Breast epithelium (tissue), 3 donors: ENCODE measurements at regions not wholly inside any gene's neighbourhood (a gene's known extent, or its start where the extent isn't known, plus 50 kb on each side); places are given as distances from the start of the nearest gene placed in this dataset.

Source experiments
- CTCF ChIP-seq, 3 donors: fragments of 450-650 bp; IDR thresholded peaks; one replicate each; pipeline ENCODE4 v1.5.1; 2016 to 2017; ENCODE audit warnings: antibody characterized with exemption in 3 of 3, mild to moderate bottlenecking in 3 of 3, moderate library complexity in 3 of 3
- POLR2A ChIP-seq: fragments of 450-650 bp; IDR thresholded peaks from one replicate; pipeline ENCODE4 v1.6.1; 2016; ENCODE audit warnings: antibody characterized with exemption, mild to moderate bottlenecking, moderate library complexity
- POLR2AphosphoS5 ChIP-seq, 3 donors: sonication (generic); formaldehyde crosslinking; IDR thresholded peaks; one replicate each; pipeline ENCODE4 v1.6.1; 2017; ENCODE audit warnings: antibody characterized with exemption in 3 of 3

DNA sequence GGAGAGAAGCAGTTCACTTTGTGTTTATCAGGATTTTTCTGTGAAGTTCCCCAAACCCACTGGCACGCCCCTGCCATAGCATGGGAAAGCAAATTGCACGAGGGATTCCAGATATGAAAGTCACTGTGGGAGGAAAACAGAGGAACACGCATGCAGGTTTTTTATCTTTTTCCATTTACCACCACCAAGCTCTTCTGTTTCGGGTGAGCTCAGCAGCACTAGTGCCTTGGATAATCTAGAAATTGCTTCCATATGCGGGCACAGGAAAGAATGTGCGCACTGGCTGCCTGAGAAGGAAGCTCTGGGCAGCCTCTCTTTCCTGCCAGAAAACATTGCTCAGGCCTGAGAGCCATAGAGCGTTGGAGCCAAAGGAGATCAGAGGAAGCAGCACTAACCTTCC is 65.9 kb upstream of the WIPF1 start:
- no peak for TF ChIP-seq POLR2AphosphoS5 (IDR thresholded peaks at IDR 0.05)
- no peak for TF ChIP-seq POLR2A
- no peak for TF ChIP-seq CTCF (IDR thresholded peaks at IDR 0.05)
